ENCODE measurements at regions not wholly inside any gene's neighbourhood (a gene's known extent, or its start where the extent isn't known, plus 50 kb on each side); places are given as distances from the start of the nearest gene placed in this dataset.

DNA sequence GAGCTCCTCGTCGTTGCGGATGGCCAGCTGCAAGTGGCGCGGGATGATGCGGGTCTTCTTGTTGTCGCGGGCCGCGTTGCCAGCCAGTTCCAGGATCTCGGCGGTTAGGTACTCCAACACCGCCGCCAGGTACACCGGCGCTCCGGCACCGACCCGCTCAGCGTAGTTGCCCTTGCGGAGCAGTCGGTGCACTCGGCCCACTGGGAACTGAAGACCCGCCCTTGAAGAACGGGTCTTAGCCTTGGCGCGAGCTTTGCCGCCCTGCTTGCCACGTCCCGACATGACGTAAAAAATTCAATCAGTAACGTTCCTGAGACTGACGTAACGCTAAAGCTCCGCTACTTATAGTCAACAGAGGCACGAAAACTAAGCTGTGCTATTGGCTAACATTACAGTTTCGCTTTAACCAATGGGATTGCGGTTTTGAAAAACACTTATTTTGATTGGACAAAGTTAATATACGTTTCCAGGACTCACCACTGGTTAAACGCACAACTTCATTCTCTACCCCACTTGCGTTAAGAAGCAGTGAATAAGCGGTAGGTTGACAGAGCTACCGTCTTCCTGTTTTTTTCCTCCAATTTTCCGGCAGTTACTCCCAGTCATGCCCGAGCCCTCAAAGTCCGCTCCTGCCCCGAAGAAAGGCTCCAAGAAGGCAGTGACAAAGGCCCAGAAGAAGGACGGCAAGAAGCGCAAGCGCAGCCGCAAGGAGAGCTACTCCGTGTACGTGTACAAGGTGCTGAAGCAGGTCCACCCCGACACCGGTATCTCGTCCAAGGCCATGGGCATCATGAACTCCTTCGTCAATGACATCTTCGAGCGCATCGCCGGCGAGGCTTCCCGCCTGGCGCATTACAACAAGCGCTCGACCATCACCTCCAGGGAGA, 73.9 kb downstream of the OR2B2 start (continued):
- TF ChIP-seq PHF20 (CRISPR knock-in tag; IDR thresholded peaks at IDR 0.05): peak; percentile 70
- TF ChIP-seq FOXM1 (CRISPR knock-in tag; IDR thresholded peaks at IDR 0.05): peak; percentile 73; the same call in 1 of the 2 replicates
- TF ChIP-seq ZNF773 (CRISPR knock-in tag; IDR thresholded peaks at IDR 0.05; ENCODE audit: borderline replicate concordance): no peak
- TF ChIP-seq, protein P1, sequence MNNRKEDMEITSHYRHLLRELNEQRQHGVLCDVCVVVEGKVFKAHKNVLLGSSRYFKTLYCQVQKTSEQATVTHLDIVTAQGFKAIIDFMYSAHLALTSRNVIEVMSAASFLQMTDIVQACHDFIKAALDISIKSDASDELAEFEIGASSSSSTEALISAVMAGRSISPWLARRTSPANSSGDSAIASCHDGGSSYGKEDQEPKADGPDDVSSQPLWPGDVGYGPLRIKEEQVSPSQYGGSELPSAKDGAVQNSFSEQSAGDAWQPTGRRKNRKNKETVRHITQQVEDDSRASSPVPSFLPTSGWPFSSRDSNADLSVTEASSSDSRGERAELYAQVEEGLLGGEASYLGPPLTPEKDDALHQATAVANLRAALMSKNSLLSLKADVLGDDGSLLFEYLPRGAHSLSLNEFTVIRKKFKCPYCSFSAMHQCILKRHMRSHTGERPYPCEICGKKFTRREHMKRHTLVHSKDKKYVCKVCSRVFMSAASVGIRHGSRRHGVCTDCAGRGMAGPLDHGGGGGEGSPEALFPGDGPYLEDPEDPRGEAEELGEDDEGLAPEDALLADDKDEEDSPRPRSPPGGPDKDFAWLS (CRISPR knock-in tag; IDR thresholded peaks at IDR 0.05; ENCODE audit: borderline replicate concordance): no peak
- TF ChIP-seq NCOA5 (CRISPR knock-in tag; IDR thresholded peaks at IDR 0.05): no peak
- TF ChIP-seq ZNF256 (CRISPR knock-in tag; conservative IDR thresholded peaks at IDR 0.05): peak; percentile 76; the same call in 1 of the 2 replicates
- TF ChIP-seq, protein P2, sequence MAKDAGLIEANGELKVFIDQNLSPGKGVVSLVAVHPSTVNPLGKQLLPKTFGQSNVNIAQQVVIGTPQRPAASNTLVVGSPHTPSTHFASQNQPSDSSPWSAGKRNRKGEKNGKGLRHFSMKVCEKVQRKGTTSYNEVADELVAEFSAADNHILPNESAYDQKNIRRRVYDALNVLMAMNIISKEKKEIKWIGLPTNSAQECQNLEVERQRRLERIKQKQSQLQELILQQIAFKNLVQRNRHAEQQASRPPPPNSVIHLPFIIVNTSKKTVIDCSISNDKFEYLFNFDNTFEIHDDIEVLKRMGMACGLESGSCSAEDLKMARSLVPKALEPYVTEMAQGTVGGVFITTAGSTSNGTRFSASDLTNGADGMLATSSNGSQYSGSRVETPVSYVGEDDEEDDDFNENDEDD (CRISPR knock-in tag; IDR thresholded peaks at IDR 0.05; ENCODE audit: borderline replicate concordance): peak; percentile 94; the same call in 1 of the 2 replicates
- TF ChIP-seq, protein P3, sequence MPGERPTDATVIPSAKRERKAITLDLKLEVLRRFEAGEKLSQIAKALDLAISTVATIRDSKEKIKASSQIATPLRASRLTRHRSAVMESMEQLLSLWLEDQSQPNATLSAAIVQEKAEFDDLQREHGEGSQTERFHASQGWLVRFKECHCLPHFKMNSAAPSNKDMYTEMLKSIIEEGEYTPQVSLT (CRISPR knock-in tag; IDR thresholded peaks at IDR 0.05; ENCODE audit: borderline replicate concordance, low read depth): no peak
- peak; percentile 89 for TF ChIP-seq ZNF737 (CRISPR knock-in tag; IDR thresholded peaks at IDR 0.05; ENCODE audit: borderline replicate concordance)
- 0 out of 2 replicates have a peak, but pooled peaks have one; percentile 6 for TF ChIP-seq ZNF598 (CRISPR knock-in tag; IDR thresholded peaks at IDR 0.05; ENCODE audit: borderline replicate concordance)
- no peak for TF ChIP-seq RFXANK (CRISPR knock-in tag; IDR thresholded peaks at IDR 0.05)
- TF ChIP-seq, protein P4, sequence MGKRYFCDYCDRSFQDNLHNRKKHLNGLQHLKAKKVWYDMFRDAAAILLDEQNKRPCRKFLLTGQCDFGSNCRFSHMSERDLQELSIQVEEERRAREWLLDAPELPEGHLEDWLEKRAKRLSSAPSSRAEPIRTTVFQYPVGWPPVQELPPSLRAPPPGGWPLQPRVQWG (CRISPR knock-in tag; IDR thresholded peaks at IDR 0.05; ENCODE audit: borderline replicate concordance, low read depth): no peak
- TF ChIP-seq ZNF44 (CRISPR knock-in tag; IDR thresholded peaks at IDR 0.05): no peak
- TF ChIP-seq, protein P5, sequence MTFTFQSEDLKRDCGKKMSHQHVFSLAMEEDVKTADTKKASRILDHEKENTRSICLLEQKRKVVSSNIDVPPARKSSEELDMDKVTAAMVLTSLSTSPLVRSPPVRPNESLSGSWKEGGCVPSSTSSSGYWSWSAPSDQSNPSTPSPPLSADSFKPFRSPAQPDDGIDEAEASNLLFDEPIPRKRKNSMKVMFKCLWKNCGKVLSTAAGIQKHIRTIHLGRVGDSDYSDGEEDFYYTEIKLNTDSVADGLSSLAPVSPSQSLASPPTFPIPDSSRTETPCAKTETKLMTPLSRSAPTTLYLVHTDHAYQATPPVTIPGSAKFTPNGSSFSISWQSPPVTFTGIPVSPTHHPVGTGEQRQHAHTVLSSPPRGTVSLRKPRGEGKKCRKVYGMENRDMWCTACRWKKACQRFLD (CRISPR knock-in tag; IDR thresholded peaks at IDR 0.05; ENCODE audit: borderline replicate concordance): no peak; the same call in 1 of the 2 replicates
- TF ChIP-seq RXRA (CRISPR knock-in tag; IDR thresholded peaks at IDR 0.05): peak; percentile 51
- TF ChIP-seq TEAD3 (CRISPR knock-in tag; optimal IDR thresholded peaks at IDR 0.05; ENCODE audit: borderline replicate concordance): peak; percentile 59
- no peak for TF ChIP-seq KAT2B (IDR thresholded peaks at IDR 0.05; ENCODE audit: borderline replicate concordance, low read depth, low read length)
- peak; percentile 97 for TF ChIP-seq DR1 (CRISPR knock-in tag; IDR thresholded peaks at IDR 0.05)
- no peak for TF ChIP-seq SETDB1 (CRISPR knock-in tag; IDR thresholded peaks at IDR 0.05; ENCODE audit: borderline replicate concordance)
- TF ChIP-seq, protein P6, sequence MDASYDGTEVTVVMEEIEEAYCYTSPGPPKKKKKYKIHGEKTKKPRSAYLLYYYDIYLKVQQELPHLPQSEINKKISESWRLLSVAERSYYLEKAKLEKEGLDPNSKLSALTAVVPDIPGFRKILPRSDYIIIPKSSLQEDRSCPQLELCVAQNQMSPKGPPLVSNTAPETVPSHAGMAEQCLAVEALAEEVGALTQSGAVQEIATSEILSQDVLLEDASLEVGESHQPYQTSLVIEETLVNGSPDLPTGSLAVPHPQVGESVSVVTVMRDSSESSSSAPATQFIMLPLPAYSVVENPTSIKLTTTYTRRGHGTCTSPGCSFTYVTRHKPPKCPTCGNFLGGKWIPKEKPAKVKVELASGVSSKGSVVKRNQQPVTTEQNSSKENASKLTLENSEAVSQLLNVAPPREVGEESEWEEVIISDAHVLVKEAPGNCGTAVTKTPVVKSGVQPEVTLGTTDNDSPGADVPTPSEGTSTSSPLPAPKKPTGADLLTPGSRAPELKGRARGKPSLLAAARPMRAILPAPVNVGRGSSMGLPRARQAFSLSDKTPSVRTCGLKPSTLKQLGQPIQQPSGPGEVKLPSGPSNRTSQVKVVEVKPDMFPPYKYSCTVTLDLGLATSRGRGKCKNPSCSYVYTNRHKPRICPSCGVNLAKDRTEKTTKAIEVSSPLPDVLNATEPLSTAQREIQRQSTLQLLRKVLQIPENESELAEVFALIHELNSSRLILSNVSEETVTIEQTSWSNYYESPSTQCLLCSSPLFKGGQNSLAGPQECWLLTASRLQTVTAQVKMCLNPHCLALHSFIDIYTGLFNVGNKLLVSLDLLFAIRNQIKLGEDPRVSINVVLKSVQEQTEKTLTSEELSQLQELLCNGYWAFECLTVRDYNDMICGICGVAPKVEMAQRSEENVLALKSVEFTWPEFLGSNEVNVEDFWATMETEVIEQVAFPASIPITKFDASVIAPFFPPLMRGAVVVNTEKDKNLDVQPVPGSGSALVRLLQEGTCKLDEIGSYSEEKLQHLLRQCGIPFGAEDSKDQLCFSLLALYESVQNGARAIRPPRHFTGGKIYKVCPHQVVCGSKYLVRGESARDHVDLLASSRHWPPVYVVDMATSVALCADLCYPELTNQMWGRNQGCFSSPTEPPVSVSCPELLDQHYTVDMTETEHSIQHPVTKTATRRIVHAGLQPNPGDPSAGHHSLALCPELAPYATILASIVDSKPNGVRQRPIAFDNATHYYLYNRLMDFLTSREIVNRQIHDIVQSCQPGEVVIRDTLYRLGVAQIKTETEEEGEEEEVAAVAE (CRISPR knock-in tag; IDR thresholded peaks at IDR 0.05; ENCODE audit: borderline replicate concordance): peak; percentile 100

All from HepG2 (cell line).